Stomach (tissue), 8 donors: ENCODE measurements at regions not wholly inside any gene's neighbourhood (a gene's known extent, or its start where the extent isn't known, plus 50 kb on each side); places are given as distances from the start of the nearest gene placed in this dataset.

Source experiments
- DNase-seq, 2 donors: peaks; one replicate each; pipeline versions ENCODE4 v3.0.0 to v3.0.0-alpha.2; 2013 to 2019
- H3K27ac ChIP-seq, 5 donors: fragments of 200-600 bp in 4 of 5; sonication (generic) in 4 of 5; one replicate each; pipeline ENCODE4 v1.5.1; 2013 to 2019; ENCODE audit warnings: mild to moderate bottlenecking in 1 of 5, moderate library complexity in 1 of 5
- H3K27me3 ChIP-seq, 3 donors: fragments of 200-600 bp; sonication (generic); one replicate each; pipeline ENCODE4 v1.5.1; 2017 to 2019; ENCODE audit warnings: mixed run types in 1 of 3
- H3K36me3 ChIP-seq, 4 donors: fragments of 200-600 bp; sonication (generic); 1 replicate in 3 of 4; 2 replicates in 1 of 4; pipeline ENCODE4 v1.5.1; 2016 to 2019
- H3K4me1 ChIP-seq, 4 donors: fragments of 200-600 bp; sonication (generic); one replicate each; pipeline ENCODE4 v1.5.1; 2016 to 2019
- H3K4me3 ChIP-seq, 4 donors: fragments of 200-600 bp; sonication (generic) in 3 of 4; one replicate each; pipeline ENCODE4 v1.5.1; 2016 to 2019; ENCODE audit warnings: mild to moderate bottlenecking in 1 of 4
- H3K9me3 ChIP-seq, 4 donors: fragments of 200-600 bp; sonication (generic); one replicate each; pipeline ENCODE4 v1.5.1; 2016 to 2019
- CTCF ChIP-seq, 7 experiments: fragments of 450-650 bp in 4 of 7; fragments of 200-600 bp in 3 of 7; sonication (generic) in 3 of 7; IDR thresholded peaks; one replicate each; pipeline ENCODE4 v1.5.1; 2016 to 2019; ENCODE audit warnings: antibody characterized with exemption in 7 of 7, control low read depth in 2 of 7, mild to moderate bottlenecking in 1 of 7
- EP300 ChIP-seq: sonication (generic); formaldehyde crosslinking; IDR thresholded peaks from one replicate; pipeline ENCODE4 v1.6.1; 2017; ENCODE audit warnings: antibody characterized with exemption
- POLR2A ChIP-seq, 4 donors: fragments of 450-650 bp; IDR thresholded peaks; one replicate each; pipeline ENCODE4 v1.6.1; 2016; ENCODE audit warnings: antibody characterized with exemption in 4 of 4, control low read depth in 2 of 4, mild to moderate bottlenecking in 1 of 4, moderate library complexity in 1 of 4
- POLR2AphosphoS5 ChIP-seq, 3 donors: sonication (generic); formaldehyde crosslinking; IDR thresholded peaks; one replicate each; pipeline ENCODE4 v1.6.1; 2016; ENCODE audit warnings: antibody characterized with exemption in 3 of 3
- WGBS, 5 donors: extraction: QIAGEN DNeasy Blood & Tissue Kit in 3 of 5; methylation state at CpG; one replicate each; pipeline versions ENCODE4 v1.1.5 to v1.1.7; 2013 to 2018; 5-methylcytosine and 5-hydroxymethylcytosine counted together
- intact Hi-C: fragments of 100-400 bp; cut with DNase I; formaldehyde crosslinking; loops from one replicate; pipeline ENCODE4 v1.15.1; 2023; ENCODE audit warnings: low total_unique reads
- donor health status: healthy with polysubstance abuse.
- donor health status: Bipolar disorder and iron deficiency.
- donor health status: healthy.

- DNase-seq: no peak
- Histone ChIP-seq H3K27me3 (no peaks in the 10 kb centered on the region), H3K4me1 (no peaks in the 10 kb centered on the region), H3K4me3 (no peak overlapping the region), H3K27ac (no peak overlapping the region), H3K9me3 (peaks cover 0 to 17% (median 2%) of the 10 kb centered on the region in 4 donors), H3K36me3 (peaks cover 0 to 9% (median 0%) of the 10 kb centered on the region in 4 donors)
- 85 to 94% (median 88%) methylated on average over 2 of the region's 2 CpGs for WGBS, 5 donors
- TF ChIP-seq POLR2A (IDR thresholded peaks at IDR 0.05) (no peak), POLR2AphosphoS5 (IDR thresholded peaks at IDR 0.05) (no peak), CTCF (IDR thresholded peaks at IDR 0.05) (no peak), EP300 (no peak)
- intact Hi-C loops: no loop called here
Observed at GRCh38 chr4:123319639-123320038, 77.0 kb upstream of the SPRY1 start.

- no peak for TF ChIP-seq POLR2AphosphoS5 (IDR thresholded peaks at IDR 0.05)
- no peak for TF ChIP-seq EP300
- TF ChIP-seq POLR2A (IDR thresholded peaks at IDR 0.05): no peak
- no peak for TF ChIP-seq CTCF (IDR thresholded peaks at IDR 0.05)
- Histone ChIP-seq H3K4me1 (no peaks in the 10 kb centered on the region), H3K36me3 (no peaks in the 10 kb centered on the region), H3K9me3 (peaks cover 0 to 17% (median 2%) of the 10 kb centered on the region in 4 donors), H3K4me3 (no peak overlapping the region), H3K27ac (no peak overlapping the region), H3K27me3 (no peaks in the 10 kb centered on the region)
- intact Hi-C loops: no loop called here
- 91 to 98% (median 95%) methylated on average over 2 of the region's 2 CpGs for WGBS, 5 donors
- no peak for DNase-seq
Observed at GRCh38 chr4:123323998-123324397, 72.6 kb upstream of the SPRY1 start.

GRCh38 chr4:123325241-123325681, 71.3 kb upstream of the SPRY1 start:
- no peak for DNase-seq
- no peaks in the 10 kb centered on the region for H3K4me1 ChIP-seq
- intact Hi-C loops: no loop called here
- H3K4me3 ChIP-seq: no peak overlapping the region
- peaks cover 0 to 21% (median 4%) of the 10 kb centered on the region in 4 donors for H3K9me3 ChIP-seq
- 66 to 85% (median 72%) methylated on average over 3 of the region's 3 CpGs for WGBS, 5 donors
- no peaks in the 10 kb centered on the region for H3K27me3 ChIP-seq
- TF ChIP-seq POLR2A (IDR thresholded peaks at IDR 0.05) (no peak), POLR2AphosphoS5 (IDR thresholded peaks at IDR 0.05) (no peak), CTCF (IDR thresholded peaks at IDR 0.05) (no peak)
- no peak overlapping the region for H3K27ac ChIP-seq
- no peaks in the 10 kb centered on the region for H3K36me3 ChIP-seq

- TF ChIP-seq POLR2AphosphoS5 (IDR thresholded peaks at IDR 0.05): no peak
- no peak overlapping the region for H3K27ac ChIP-seq
- no peaks in the 10 kb centered on the region for H3K36me3 ChIP-seq
Observed at GRCh38 chr4:123327346-123327745, 69.2 kb upstream of the SPRY1 start.

GRCh38 chr4:123327846-123328429, 68.7 kb upstream of the SPRY1 start:
- Histone ChIP-seq H3K27me3 (no peaks in the 10 kb centered on the region), H3K36me3 (no peaks in the 10 kb centered on the region), H3K4me1 (no peaks in the 10 kb centered on the region), H3K27ac (no peak overlapping the region), H3K4me3 (no peak overlapping the region), H3K9me3 (peaks cover 0 to 12% (median 2%) of the 10 kb centered on the region in 4 donors)
- no peak for TF ChIP-seq POLR2A (IDR thresholded peaks at IDR 0.05)
- no peak for TF ChIP-seq EP300
- TF ChIP-seq CTCF (IDR thresholded peaks at IDR 0.05): no peak
- no peak for TF ChIP-seq POLR2AphosphoS5 (IDR thresholded peaks at IDR 0.05)
- intact Hi-C loops: no loop called here
- DNase-seq: no peak
- 56 to 88% (median 79%) methylated on average over 3 of the region's 3 CpGs for WGBS, 5 donors

More at GRCh38 chr4:123327346-123327745, 69.2 kb upstream of the SPRY1 start:
- WGBS, 5 donors: 54 to 73% (median 67%) methylated on average over 4 of the region's 4 CpGs
- peaks cover 0 to 15% (median 2%) of the 10 kb centered on the region in 4 donors for H3K9me3 ChIP-seq
- no peaks in the 10 kb centered on the region for H3K27me3 ChIP-seq
- no peak for DNase-seq
- intact Hi-C loops: no loop called here
- H3K4me1 ChIP-seq: no peaks in the 10 kb centered on the region
- no peak overlapping the region for H3K4me3 ChIP-seq
